HEK293 (cell line): ENCODE measurements at regions not wholly inside any gene's neighbourhood (a gene's known extent, or its start where the extent isn't known, plus 50 kb on each side); places are given as distances from the start of the nearest gene placed in this dataset.

ENCODE experiments used
- CTCF ChIA-PET: fragments of 350-600 bp; formaldehyde crosslinking; extraction: SDS; loops from one replicate; lab custom pipeline; 2021; ENCODE audit warnings: antibody characterized with exemption; lab: Yijun Ruan, JAX
- POLR2A ChIA-PET: fragments of 300-600 bp; formaldehyde crosslinking; extraction: SDS; loops from one replicate; lab custom pipeline; 2020; ENCODE audit warnings: antibody characterized with exemption, inconsistent platforms; lab: Yijun Ruan, JAX
- H3K27ac ChIP-seq: fragments of 200-500 bp; sonication (Bioruptor generic); 2 replicates; pipeline ENCODE4 v1.5.1; 2014; ENCODE audit warnings: low read depth, low read length, control low read depth, inconsistent platforms; ENCODE audit errors: extremely low read depth
- H3K36me3 ChIP-seq, 2 experiments: fragments of 200-500 bp in 1 of 2; sonication (Bioruptor generic) in 1 of 2; 1 replicate in 1 of 2; 2 replicates in 1 of 2; pipeline ENCODE4 v1.5.1; 2014 to 2017; ENCODE audit warnings: inconsistent platforms in 2 of 2, low read length in 2 of 2; ENCODE audit not compliant: control insufficient read depth in 2 of 2, insufficient read depth in 1 of 2
- H3K4me1 ChIP-seq: fragments of 200-500 bp; sonication (Bioruptor generic); 2 replicates; pipeline ENCODE4 v1.5.1; 2014; ENCODE audit warnings: mild to moderate bottlenecking, low read length, inconsistent platforms; ENCODE audit not compliant: control insufficient read depth, insufficient read depth
- H3K4me3 ChIP-seq: 2 replicates; pipeline ENCODE4 v1.5.1; 2011; ENCODE audit warnings: low read depth, mild to moderate bottlenecking, control low read depth, low read length, moderate library complexity
- H3K9me3 ChIP-seq: fragments of 200-500 bp; sonication (Bioruptor generic); 2 replicates; pipeline ENCODE4 v1.5.1; 2014; ENCODE audit warnings: low read depth, low read length, inconsistent platforms; ENCODE audit not compliant: control insufficient read depth, insufficient read depth
- BCL11A ChIP-seq: fragments of 450-650 bp; formaldehyde crosslinking; IDR thresholded peaks from 2 replicates; pipeline ENCODE4 v1.5.1; 2016; ENCODE audit warnings: low read depth, missing biosample characterization, missing genetic modification characterization
- HOXD13 ChIP-seq: sonication (generic); formaldehyde crosslinking; IDR thresholded peaks from 2 replicates; pipeline ENCODE4 v1.8.0; 2022; ENCODE audit warnings: missing genetic modification reagents, borderline replicate concordance
- KLF7 ChIP-seq: fragments of 450-650 bp; formaldehyde crosslinking; IDR thresholded peaks from 2 replicates; pipeline ENCODE4 v1.5.1; 2016; ENCODE audit warnings: missing biosample characterization, missing genetic modification characterization, borderline replicate concordance
- OVOL3 ChIP-seq: fragments of 450-650 bp; formaldehyde crosslinking; IDR thresholded peaks from 2 replicates; pipeline ENCODE4 v1.5.1; 2016; ENCODE audit warnings: missing biosample characterization, missing genetic modification characterization
- ZBTB20 ChIP-seq: fragments of 450-650 bp; formaldehyde crosslinking; IDR thresholded peaks from 2 replicates; pipeline ENCODE4 v1.5.1; 2016; ENCODE audit warnings: missing biosample characterization, missing genetic modification characterization
- ZFHX2 ChIP-seq: fragments of 450-650 bp; formaldehyde crosslinking; conservative IDR thresholded peaks from 2 replicates; pipeline ENCODE4 v1.5.1; 2016; ENCODE audit warnings: missing biosample characterization, missing genetic modification characterization
- ZNF16 ChIP-seq: fragments of 450-650 bp; formaldehyde crosslinking; IDR thresholded peaks from 2 replicates; pipeline ENCODE4 v1.5.1; 2016; ENCODE audit warnings: low read depth, missing biosample characterization, missing genetic modification characterization
- ZNF239 ChIP-seq: fragments of 450-650 bp; formaldehyde crosslinking; IDR thresholded peaks from 2 replicates; pipeline ENCODE4 v1.5.1; 2016; ENCODE audit warnings: missing biosample characterization, missing genetic modification characterization
- ZNF248 ChIP-seq: fragments of 450-650 bp; formaldehyde crosslinking; IDR thresholded peaks from 2 replicates; pipeline ENCODE4 v1.5.1; 2017; ENCODE audit warnings: missing biosample characterization, missing genetic modification characterization
- ZNF311 ChIP-seq: fragments of 450-650 bp; formaldehyde crosslinking; IDR thresholded peaks from 2 replicates; pipeline ENCODE4 v1.5.1; 2017; ENCODE audit warnings: missing biosample characterization, missing genetic modification characterization, borderline replicate concordance
- ZNF600 ChIP-seq: fragments of 450-650 bp; formaldehyde crosslinking; IDR thresholded peaks from 2 replicates; pipeline ENCODE4 v1.5.1; 2016; ENCODE audit warnings: missing biosample characterization, missing genetic modification characterization
- ZNF626 ChIP-seq: fragments of 450-650 bp; sonication (Bioruptor Pico); formaldehyde crosslinking; IDR thresholded peaks from 2 replicates; pipeline ENCODE4 v1.5.1; 2018; ENCODE audit warnings: missing biosample characterization, missing genetic modification characterization, inconsistent platforms
- ZNF670 ChIP-seq: fragments of 450-650 bp; formaldehyde crosslinking; IDR thresholded peaks from 2 replicates; pipeline ENCODE4 v1.5.1; 2016; ENCODE audit warnings: missing biosample characterization, missing genetic modification characterization, low read depth
- ZNF677 ChIP-seq: fragments of 450-650 bp; IDR thresholded peaks from 2 replicates; pipeline ENCODE4 v1.5.0; 2018; ENCODE audit warnings: missing biosample characterization, mild to moderate bottlenecking, missing genetic modification characterization, moderate library complexity
- ZSCAN30 ChIP-seq: fragments of 450-650 bp; IDR thresholded peaks from 2 replicates; pipeline ENCODE4 v1.5.1; 2018; ENCODE audit warnings: missing biosample characterization, mild to moderate bottlenecking, missing genetic modification characterization, moderate library complexity
- TF ChIP-seq, protein P1 (sequence below): fragments of 450-650 bp; formaldehyde crosslinking; IDR thresholded peaks from 2 replicates; pipeline ENCODE4 v1.5.1; 2016; ENCODE audit warnings: missing biosample characterization, missing genetic modification characterization
- TF ChIP-seq, protein P2 (sequence below): fragments of 450-650 bp; formaldehyde crosslinking; IDR thresholded peaks from 2 replicates; pipeline ENCODE4 v1.5.0; 2017; ENCODE audit warnings: missing biosample characterization, missing genetic modification characterization, borderline replicate concordance
- TF ChIP-seq, protein P3 (sequence below): fragments of 450-650 bp; formaldehyde crosslinking; IDR thresholded peaks from 2 replicates; pipeline ENCODE4 v1.5.1; 2016; ENCODE audit warnings: missing biosample characterization, missing genetic modification characterization, borderline replicate concordance
- TF ChIP-seq, protein P4 (sequence below): fragments of 450-650 bp; formaldehyde crosslinking; IDR thresholded peaks from 2 replicates; pipeline ENCODE4 v1.5.1; 2016; ENCODE audit warnings: missing biosample characterization, missing genetic modification characterization

DNA sequence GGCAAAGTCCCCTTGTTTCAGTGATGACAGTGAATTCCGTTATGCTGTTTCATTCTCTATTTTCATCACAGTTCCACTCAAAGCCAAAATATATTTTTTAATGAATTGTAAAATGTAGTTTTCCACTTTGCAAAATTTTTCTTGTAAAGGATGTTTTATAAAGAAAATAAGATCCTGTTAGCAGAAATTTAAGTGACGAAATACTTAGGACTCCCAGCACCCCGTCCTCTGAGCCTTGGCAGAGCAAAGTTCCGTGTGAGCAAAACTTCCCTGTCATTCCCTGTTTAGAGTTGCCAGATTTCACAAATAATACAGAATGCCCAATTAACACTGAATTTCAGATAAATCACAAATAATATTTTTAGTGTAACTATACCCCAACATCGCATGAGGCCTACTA is 81.0 kb upstream of the RBPJ start:
- Histone ChIP-seq H3K4me1 (peaks cover 6% of the 10 kb centered on the region; the same call in 1 of the 2 replicates), H3K27ac (no peak overlapping the region), H3K36me3 (no peaks in the 10 kb centered on the region), H3K4me3 (no peak overlapping the region), H3K9me3 (no peaks in the 10 kb centered on the region)
- ChIA-PET CTCF (no interaction called here), POLR2A (no interaction called here)
- TF ChIP-seq KLF7 (tag by site-specific recombination) = no peak
- no peak for TF ChIP-seq ZNF626 (tag by site-specific recombination)
- TF ChIP-seq ZNF248 (tag by site-specific recombination) = no peak
- TF ChIP-seq BCL11A (tag by site-specific recombination) = no peak
- TF ChIP-seq, protein P1, sequence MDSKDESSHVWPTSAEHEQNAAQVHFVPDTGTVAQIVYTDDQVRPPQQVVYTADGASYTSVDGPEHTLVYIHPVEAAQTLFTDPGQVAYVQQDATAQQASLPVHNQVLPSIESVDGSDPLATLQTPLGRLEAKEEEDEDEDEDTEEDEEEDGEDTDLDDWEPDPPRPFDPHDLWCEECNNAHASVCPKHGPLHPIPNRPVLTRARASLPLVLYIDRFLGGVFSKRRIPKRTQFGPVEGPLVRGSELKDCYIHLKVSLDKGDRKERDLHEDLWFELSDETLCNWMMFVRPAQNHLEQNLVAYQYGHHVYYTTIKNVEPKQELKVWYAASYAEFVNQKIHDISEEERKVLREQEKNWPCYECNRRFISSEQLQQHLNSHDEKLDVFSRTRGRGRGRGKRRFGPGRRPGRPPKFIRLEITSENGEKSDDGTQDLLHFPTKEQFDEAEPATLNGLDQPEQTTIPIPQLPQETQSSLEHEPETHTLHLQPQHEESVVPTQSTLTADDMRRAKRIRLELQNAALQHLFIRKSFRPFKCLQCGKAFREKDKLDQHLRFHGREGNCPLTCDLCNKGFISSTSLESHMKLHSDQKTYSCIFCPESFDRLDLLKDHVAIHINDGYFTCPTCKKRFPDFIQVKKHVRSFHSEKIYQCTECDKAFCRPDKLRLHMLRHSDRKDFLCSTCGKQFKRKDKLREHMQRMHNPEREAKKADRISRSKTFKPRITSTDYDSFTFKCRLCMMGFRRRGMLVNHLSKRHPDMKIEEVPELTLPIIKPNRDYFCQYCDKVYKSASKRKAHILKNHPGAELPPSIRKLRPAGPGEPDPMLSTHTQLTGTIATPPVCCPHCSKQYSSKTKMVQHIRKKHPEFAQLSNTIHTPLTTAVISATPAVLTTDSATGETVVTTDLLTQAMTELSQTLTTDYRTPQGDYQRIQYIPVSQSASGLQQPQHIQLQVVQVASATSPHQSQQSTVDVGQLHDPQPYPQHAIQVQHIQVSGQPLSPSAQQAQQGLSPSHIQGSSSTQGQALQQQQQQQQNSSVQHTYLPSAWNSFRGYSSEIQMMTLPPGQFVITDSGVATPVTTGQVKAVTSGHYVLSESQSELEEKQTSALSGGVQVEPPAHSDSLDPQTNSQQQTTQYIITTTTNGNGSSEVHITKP (tag by site-specific recombination) = no peak
- TF ChIP-seq, protein P2, sequence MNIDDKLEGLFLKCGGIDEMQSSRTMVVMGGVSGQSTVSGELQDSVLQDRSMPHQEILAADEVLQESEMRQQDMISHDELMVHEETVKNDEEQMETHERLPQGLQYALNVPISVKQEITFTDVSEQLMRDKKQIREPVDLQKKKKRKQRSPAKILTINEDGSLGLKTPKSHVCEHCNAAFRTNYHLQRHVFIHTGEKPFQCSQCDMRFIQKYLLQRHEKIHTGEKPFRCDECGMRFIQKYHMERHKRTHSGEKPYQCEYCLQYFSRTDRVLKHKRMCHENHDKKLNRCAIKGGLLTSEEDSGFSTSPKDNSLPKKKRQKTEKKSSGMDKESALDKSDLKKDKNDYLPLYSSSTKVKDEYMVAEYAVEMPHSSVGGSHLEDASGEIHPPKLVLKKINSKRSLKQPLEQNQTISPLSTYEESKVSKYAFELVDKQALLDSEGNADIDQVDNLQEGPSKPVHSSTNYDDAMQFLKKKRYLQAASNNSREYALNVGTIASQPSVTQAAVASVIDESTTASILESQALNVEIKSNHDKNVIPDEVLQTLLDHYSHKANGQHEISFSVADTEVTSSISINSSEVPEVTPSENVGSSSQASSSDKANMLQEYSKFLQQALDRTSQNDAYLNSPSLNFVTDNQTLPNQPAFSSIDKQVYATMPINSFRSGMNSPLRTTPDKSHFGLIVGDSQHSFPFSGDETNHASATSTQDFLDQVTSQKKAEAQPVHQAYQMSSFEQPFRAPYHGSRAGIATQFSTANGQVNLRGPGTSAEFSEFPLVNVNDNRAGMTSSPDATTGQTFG (tag by site-specific recombination) = no peak
- TF ChIP-seq ZNF239 = no peak
- TF ChIP-seq ZNF311 (tag by site-specific recombination) = no peak
- no peak for TF ChIP-seq ZSCAN30
- TF ChIP-seq OVOL3 (tag by site-specific recombination) = no peak
- TF ChIP-seq ZNF677 (tag by site-specific recombination) = no peak
- TF ChIP-seq, protein P3, sequence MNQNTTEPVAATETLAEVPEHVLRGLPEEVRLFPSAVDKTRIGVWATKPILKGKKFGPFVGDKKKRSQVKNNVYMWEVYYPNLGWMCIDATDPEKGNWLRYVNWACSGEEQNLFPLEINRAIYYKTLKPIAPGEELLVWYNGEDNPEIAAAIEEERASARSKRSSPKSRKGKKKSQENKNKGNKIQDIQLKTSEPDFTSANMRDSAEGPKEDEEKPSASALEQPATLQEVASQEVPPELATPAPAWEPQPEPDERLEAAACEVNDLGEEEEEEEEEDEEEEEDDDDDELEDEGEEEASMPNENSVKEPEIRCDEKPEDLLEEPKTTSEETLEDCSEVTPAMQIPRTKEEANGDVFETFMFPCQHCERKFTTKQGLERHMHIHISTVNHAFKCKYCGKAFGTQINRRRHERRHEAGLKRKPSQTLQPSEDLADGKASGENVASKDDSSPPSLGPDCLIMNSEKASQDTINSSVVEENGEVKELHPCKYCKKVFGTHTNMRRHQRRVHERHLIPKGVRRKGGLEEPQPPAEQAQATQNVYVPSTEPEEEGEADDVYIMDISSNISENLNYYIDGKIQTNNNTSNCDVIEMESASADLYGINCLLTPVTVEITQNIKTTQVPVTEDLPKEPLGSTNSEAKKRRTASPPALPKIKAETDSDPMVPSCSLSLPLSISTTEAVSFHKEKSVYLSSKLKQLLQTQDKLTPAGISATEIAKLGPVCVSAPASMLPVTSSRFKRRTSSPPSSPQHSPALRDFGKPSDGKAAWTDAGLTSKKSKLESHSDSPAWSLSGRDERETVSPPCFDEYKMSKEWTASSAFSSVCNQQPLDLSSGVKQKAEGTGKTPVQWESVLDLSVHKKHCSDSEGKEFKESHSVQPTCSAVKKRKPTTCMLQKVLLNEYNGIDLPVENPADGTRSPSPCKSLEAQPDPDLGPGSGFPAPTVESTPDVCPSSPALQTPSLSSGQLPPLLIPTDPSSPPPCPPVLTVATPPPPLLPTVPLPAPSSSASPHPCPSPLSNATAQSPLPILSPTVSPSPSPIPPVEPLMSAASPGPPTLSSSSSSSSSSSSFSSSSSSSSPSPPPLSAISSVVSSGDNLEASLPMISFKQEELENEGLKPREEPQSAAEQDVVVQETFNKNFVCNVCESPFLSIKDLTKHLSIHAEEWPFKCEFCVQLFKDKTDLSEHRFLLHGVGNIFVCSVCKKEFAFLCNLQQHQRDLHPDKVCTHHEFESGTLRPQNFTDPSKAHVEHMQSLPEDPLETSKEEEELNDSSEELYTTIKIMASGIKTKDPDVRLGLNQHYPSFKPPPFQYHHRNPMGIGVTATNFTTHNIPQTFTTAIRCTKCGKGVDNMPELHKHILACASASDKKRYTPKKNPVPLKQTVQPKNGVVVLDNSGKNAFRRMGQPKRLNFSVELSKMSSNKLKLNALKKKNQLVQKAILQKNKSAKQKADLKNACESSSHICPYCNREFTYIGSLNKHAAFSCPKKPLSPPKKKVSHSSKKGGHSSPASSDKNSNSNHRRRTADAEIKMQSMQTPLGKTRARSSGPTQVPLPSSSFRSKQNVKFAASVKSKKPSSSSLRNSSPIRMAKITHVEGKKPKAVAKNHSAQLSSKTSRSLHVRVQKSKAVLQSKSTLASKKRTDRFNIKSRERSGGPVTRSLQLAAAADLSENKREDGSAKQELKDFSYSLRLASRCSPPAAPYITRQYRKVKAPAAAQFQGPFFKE (tag by site-specific recombination) = no peak
- TF ChIP-seq, protein P4, sequence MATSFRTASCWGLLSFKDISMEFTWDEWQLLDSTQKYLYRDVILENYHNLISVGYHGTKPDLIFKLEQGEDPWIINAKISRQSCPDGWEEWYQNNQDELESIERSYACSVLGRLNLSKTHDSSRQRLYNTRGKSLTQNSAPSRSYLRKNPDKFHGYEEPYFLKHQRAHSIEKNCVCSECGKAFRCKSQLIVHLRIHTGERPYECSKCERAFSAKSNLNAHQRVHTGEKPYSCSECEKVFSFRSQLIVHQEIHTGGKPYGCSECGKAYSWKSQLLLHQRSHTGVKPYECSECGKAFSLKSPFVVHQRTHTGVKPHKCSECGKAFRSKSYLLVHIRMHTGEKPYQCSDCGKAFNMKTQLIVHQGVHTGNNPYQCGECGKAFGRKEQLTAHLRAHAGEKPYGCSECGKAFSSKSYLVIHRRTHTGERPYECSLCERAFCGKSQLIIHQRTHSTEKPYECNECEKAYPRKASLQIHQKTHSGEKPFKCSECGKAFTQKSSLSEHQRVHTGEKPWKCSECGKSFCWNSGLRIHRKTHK (tag by site-specific recombination) = no peak
- TF ChIP-seq ZBTB20 = no peak
- no peak for TF ChIP-seq HOXD13 (CRISPR knock-in tag)
- TF ChIP-seq ZFHX2 (tag by site-specific recombination) = no peak
- no peak for TF ChIP-seq ZNF600
- TF ChIP-seq ZNF16 (tag by site-specific recombination) = no peak
- TF ChIP-seq ZNF670 (tag by site-specific recombination) = no peak
